ENCODE measurements at regions not wholly inside any gene's neighbourhood (a gene's known extent, or its start where the extent isn't known, plus 50 kb on each side); places are given as distances from the start of the nearest gene placed in this dataset.

- TF ChIP-seq CREB1 (IDR thresholded peaks at IDR 0.05; ENCODE audit: low read depth) = no peak
- TF ChIP-seq FOXM1 (IDR thresholded peaks at IDR 0.05; ENCODE audit: borderline replicate concordance, low read depth) = no peak
- no peak for TF ChIP-seq YY1 (IDR thresholded peaks at IDR 0.05; ENCODE audit: low read depth)
- no peak for TF ChIP-seq MAX (IDR thresholded peaks at IDR 0.05)
- TF ChIP-seq EP300 (IDR thresholded peaks at IDR 0.05; ENCODE audit: borderline replicate concordance) = no peak
- no peak for TF ChIP-seq NFIC (IDR thresholded peaks at IDR 0.05)
- TF ChIP-seq USF1 (IDR thresholded peaks at IDR 0.05) = no peak
- TF ChIP-seq TCF12 (IDR thresholded peaks at IDR 0.05; ENCODE audit: low read depth) = no peak
- no peak for TF ChIP-seq REST (IDR thresholded peaks at IDR 0.05; ENCODE audit: low read depth)
- no peak for TF ChIP-seq ZBTB7A (IDR thresholded peaks at IDR 0.05; ENCODE audit: low read depth)
- no peak for TF ChIP-seq CEBPB (IDR thresholded peaks at IDR 0.05)
- no peak for TF ChIP-seq TEAD4 (IDR thresholded peaks at IDR 0.05)
- TF ChIP-seq EGR1 (IDR thresholded peaks at IDR 0.05) = no peak
- TF ChIP-seq TAF1 (IDR thresholded peaks at IDR 0.05; ENCODE audit: low read depth) = no peak
- TF ChIP-seq RAD21 (IDR thresholded peaks at IDR 0.05; ENCODE audit: low read depth) = no peak
Observed at GRCh38 chr3:109803274-109803673, 465.9 kb upstream of the DPPA4 start.

- TF ChIP-seq RAD21 (IDR thresholded peaks at IDR 0.05; ENCODE audit: low read depth) = no peak
- peak; percentile 35; the same call in 1 of the 2 replicates for TF ChIP-seq NFIC (IDR thresholded peaks at IDR 0.05)
Observed at GRCh38 chr3:109804697-109805096, 467.4 kb upstream of the DPPA4 start.

GRCh38 chr3:109806929-109807328, 469.6 kb upstream of the DPPA4 start:
- TF ChIP-seq RAD21 (IDR thresholded peaks at IDR 0.05; ENCODE audit: low read depth) (no peak), CEBPB (IDR thresholded peaks at IDR 0.05) (no peak), NFIC (IDR thresholded peaks at IDR 0.05) (no peak), FOXM1 (IDR thresholded peaks at IDR 0.05; ENCODE audit: borderline replicate concordance, low read depth) (no peak), TAF1 (IDR thresholded peaks at IDR 0.05; ENCODE audit: low read depth) (no peak), MAX (IDR thresholded peaks at IDR 0.05) (no peak), YY1 (IDR thresholded peaks at IDR 0.05; ENCODE audit: low read depth) (no peak), TCF12 (IDR thresholded peaks at IDR 0.05; ENCODE audit: low read depth) (no peak), TEAD4 (IDR thresholded peaks at IDR 0.05) (no peak), REST (IDR thresholded peaks at IDR 0.05; ENCODE audit: low read depth) (no peak), ZBTB7A (IDR thresholded peaks at IDR 0.05; ENCODE audit: low read depth) (no peak), EP300 (IDR thresholded peaks at IDR 0.05; ENCODE audit: borderline replicate concordance) (no peak), USF1 (IDR thresholded peaks at IDR 0.05) (no peak)

GRCh38 chr3:109809513-109809912, 472.2 kb upstream of the DPPA4 start:
- TF ChIP-seq MAX (IDR thresholded peaks at IDR 0.05) (no peak), TAF1 (IDR thresholded peaks at IDR 0.05; ENCODE audit: low read depth) (no peak), RAD21 (IDR thresholded peaks at IDR 0.05; ENCODE audit: low read depth) (no peak), CEBPB (IDR thresholded peaks at IDR 0.05) (no peak), REST (IDR thresholded peaks at IDR 0.05; ENCODE audit: low read depth) (no peak), EGR1 (IDR thresholded peaks at IDR 0.05) (no peak)

GRCh38 chr3:109818081-109818480, 480.7 kb upstream of the DPPA4 start:
- TF ChIP-seq REST (IDR thresholded peaks at IDR 0.05; ENCODE audit: low read depth) (no peak), RAD21 (IDR thresholded peaks at IDR 0.05; ENCODE audit: low read depth) (no peak), ZBTB7A (IDR thresholded peaks at IDR 0.05; ENCODE audit: low read depth) (no peak), YY1 (IDR thresholded peaks at IDR 0.05; ENCODE audit: low read depth) (no peak), TEAD4 (IDR thresholded peaks at IDR 0.05) (no peak), USF1 (IDR thresholded peaks at IDR 0.05) (no peak), CREB1 (IDR thresholded peaks at IDR 0.05; ENCODE audit: low read depth) (no peak)

Data from Ishikawa (cell line).